GM18867 (cell line): ENCODE measurements at regions not wholly inside any gene's neighbourhood (a gene's known extent, or its start where the extent isn't known, plus 50 kb on each side); places are given as distances from the start of the nearest gene placed in this dataset.

ENCODE experiments used
- ATAC-seq: cut with Tn5 transposase; IDR thresholded peaks from one replicate; pipeline ENCODE4 v1.9.1; 2021; ENCODE audit warnings: mild to moderate bottlenecking, moderate library complexity; ENCODE audit not compliant: unreplicated experiment

GRCh38 chr4:156503119-156503518 lies 468.5 kb downstream of the PDGFC start:
- no peak for ATAC-seq

GRCh38 chr4:156501962-156502361 lies 469.6 kb downstream of the PDGFC start:
- ATAC-seq: no peak

GRCh38 chr4:156499684-156500083 lies 471.9 kb downstream of the PDGFC start:
- ATAC-seq: no peak

- no peak for ATAC-seq
These were observed 474.1 kb downstream of the PDGFC start for GRCh38 chr4:156497486-156497885.

GRCh38 chr4:156496797-156497196 lies 474.8 kb downstream of the PDGFC start:
- no peak for ATAC-seq

GRCh38 chr4:156495836-156496235 lies 475.8 kb downstream of the PDGFC start:
- no peak for ATAC-seq

- ATAC-seq: no peak
These were observed 476.5 kb downstream of the PDGFC start for GRCh38 chr4:156495091-156495490.

GRCh38 chr4:156493858-156494257 lies 477.7 kb downstream of the PDGFC start:
- no peak for ATAC-seq

GRCh38 chr4:156487107-156487506 lies 484.5 kb downstream of the PDGFC start:
- ATAC-seq: no peak

- ATAC-seq: no peak
These were observed 489.8 kb downstream of the PDGFC start for GRCh38 chr4:156481845-156482244.

GRCh38 chr4:156477636-156478035 lies 494.0 kb downstream of the PDGFC start:
- no peak for ATAC-seq

GRCh38 chr4:156476359-156476758 lies 495.2 kb downstream of the PDGFC start:
- no peak for ATAC-seq

GRCh38 chr4:156475322-156475721 lies 496.3 kb downstream of the PDGFC start:
- peak; percentile 56 for ATAC-seq

- ATAC-seq: peak; percentile 69
These were observed 498.4 kb downstream of the PDGFC start for GRCh38 chr4:156473151-156473550.

- ATAC-seq: peak; percentile 47
These were observed 499.0 kb downstream of the PDGFC start for GRCh38 chr4:156472624-156473023.

GRCh38 chr4:156459584-156459983 lies 505.9 kb upstream of the CTSO start:
- ATAC-seq: no peak

GRCh38 chr4:156456830-156457229 lies 503.2 kb upstream of the CTSO start:
- no peak for ATAC-seq

GRCh38 chr4:156443488-156443887 lies 489.8 kb upstream of the CTSO start:
- no peak for ATAC-seq

GRCh38 chr4:156442912-156443311 lies 489.2 kb upstream of the CTSO start:
- ATAC-seq: no peak

- ATAC-seq: no peak
These were observed 486.0 kb upstream of the CTSO start for GRCh38 chr4:156439576-156440200.

- no peak for ATAC-seq
These were observed 484.0 kb upstream of the CTSO start for GRCh38 chr4:156437666-156438065.

- no peak for ATAC-seq
These were observed 468.9 kb upstream of the CTSO start for GRCh38 chr4:156422576-156422975.

- ATAC-seq: no peak
These were observed 467.0 kb upstream of the CTSO start for GRCh38 chr4:156420623-156421022.
